ENCODE measurements at regions not wholly inside any gene's neighbourhood (a gene's known extent, or its start where the extent isn't known, plus 50 kb on each side); places are given as distances from the start of the nearest gene placed in this dataset.

- intact Hi-C loops (cut with micrococcal nuclease), result no loop called here
These were observed 252.9 kb downstream of the SHQ1 start for GRCh38 chr3:72595376-72595775.

- intact Hi-C loops (cut with micrococcal nuclease), result no loop called here
These were observed 253.5 kb downstream of the SHQ1 start for GRCh38 chr3:72594615-72595215.

GRCh38 chr3:72593881-72594397 is 254.3 kb downstream of the SHQ1 start:
- intact Hi-C loops (cut with micrococcal nuclease), result no loop called here

- intact Hi-C loops (cut with micrococcal nuclease), result no loop called here
These were observed 256.5 kb downstream of the SHQ1 start for GRCh38 chr3:72591522-72592421.

GRCh38 chr3:72590732-72591221 is 257.5 kb downstream of the SHQ1 start:
- intact Hi-C loops (cut with micrococcal nuclease), result no loop called here

- intact Hi-C loops (cut with micrococcal nuclease), result no loop called here
These were observed 261.0 kb downstream of the SHQ1 start for GRCh38 chr3:72587282-72587681.

GRCh38 chr3:72586694-72587093 is 261.6 kb downstream of the SHQ1 start:
- intact Hi-C loops (cut with micrococcal nuclease), result no loop called here

- intact Hi-C loops (cut with micrococcal nuclease), result no loop called here
These were observed 262.3 kb downstream of the SHQ1 start for GRCh38 chr3:72585966-72586365.

GRCh38 chr3:72584262-72584661 is 264.0 kb downstream of the SHQ1 start:
- intact Hi-C loops (cut with micrococcal nuclease), result no loop called here

- intact Hi-C loops (cut with micrococcal nuclease), result no loop called here
These were observed 265.3 kb downstream of the SHQ1 start for GRCh38 chr3:72582963-72583362.

- intact Hi-C loops (cut with micrococcal nuclease), result no loop called here
These were observed 265.9 kb downstream of the SHQ1 start for GRCh38 chr3:72582211-72582878.

GRCh38 chr3:72580900-72581299 is 267.3 kb downstream of the SHQ1 start:
- intact Hi-C loops (cut with micrococcal nuclease), result no loop called here

GRCh38 chr3:72580246-72580756 is 267.9 kb downstream of the SHQ1 start:
- intact Hi-C loops (cut with micrococcal nuclease), result no loop called here

GRCh38 chr3:72579581-72580245 is 268.5 kb downstream of the SHQ1 start:
- intact Hi-C loops (cut with micrococcal nuclease), result no loop called here

GRCh38 chr3:72579191-72579580 is 269.1 kb downstream of the SHQ1 start:
- intact Hi-C loops (cut with micrococcal nuclease), result no loop called here

- intact Hi-C loops (cut with micrococcal nuclease), result no loop called here
These were observed 271.1 kb downstream of the SHQ1 start for GRCh38 chr3:72577190-72577589.

GRCh38 chr3:72576563-72576962 is 271.7 kb downstream of the SHQ1 start:
- intact Hi-C loops (cut with micrococcal nuclease), result no loop called here

- intact Hi-C loops (cut with micrococcal nuclease), result no loop called here
These were observed 274.1 kb downstream of the SHQ1 start for GRCh38 chr3:72574144-72574543.

- intact Hi-C loops (cut with micrococcal nuclease), result no loop called here
These were observed 275.2 kb downstream of the SHQ1 start for GRCh38 chr3:72573051-72573450.

- intact Hi-C loops (cut with micrococcal nuclease), result no loop called here
These were observed 275.7 kb downstream of the SHQ1 start for GRCh38 chr3:72572489-72573007.

GRCh38 chr3:72571638-72572114 is 276.6 kb downstream of the SHQ1 start:
- intact Hi-C loops (cut with micrococcal nuclease), result no loop called here

Data from T-helper 1 cell treated with Interleukin-12 subunit alpha and Interleukin-12 subunit beta and Interleukin-4 antibody, amounts not matched to agents 30 ng/mL and 1 ng/mL, for 36 hours (primary cell).